HepG2 (cell line): ENCODE measurements at regions not wholly inside any gene's neighbourhood (a gene's known extent, or its start where the extent isn't known, plus 50 kb on each side); places are given as distances from the start of the nearest gene placed in this dataset.

Experiments
- ATAC-seq: fragments of 200-7000 bp; cut with Tn5 transposase; 3 replicates; pipeline ENCODE4 v1.9.1; 2020; ENCODE audit warnings: mild to moderate bottlenecking, moderate library complexity
- BruUV-seq: library from RNA; stranded (reverse); fragments of 400-500 nt; replicated peaks from 2 replicates; lab custom pipeline; 2021; lab: Mats Ljungman, UMichigan
- CTCF ChIA-PET: fragments of 300-600 bp; formaldehyde crosslinking; extraction: SDS; loops from one replicate; lab custom pipeline; 2021; ENCODE audit warnings: low total read pairs, inconsistent platforms, low intra/inter-chr PET ratio; lab: Yijun Ruan, JAX
- POLR2A ChIA-PET: fragments of 350-600 bp; sonication (Branson Sonifier 250); formaldehyde crosslinking; loops from one replicate; lab custom pipeline; 2020; ENCODE audit warnings: antibody characterized with exemption, inconsistent platforms; lab: Yijun Ruan, JAX
- DNase-seq: peaks from one replicate; pipeline ENCODE4 v3.0.0-alpha.2; 2015; ENCODE audit warnings: low spot score
- FAIRE-seq: peaks from 3 replicates; lab custom pipeline; 2011; peaks lifted over from hg19 to GRCh38; lab: Jason Lieb, UNC
- H2AFZ ChIP-seq: one replicate; pipeline ENCODE4 v1.6.1; 2011; ENCODE audit warnings: low read length, inconsistent platforms
- H3K27ac ChIP-seq: fragments of 300-600 bp; 3 replicates; pipeline ENCODE4 v1.8.0; 2011; ENCODE audit warnings: mixed run types, mild to moderate bottlenecking, mixed read lengths, low read length, inconsistent platforms; ENCODE audit not compliant: insufficient read depth; ENCODE audit errors: extremely low read length
- H3K27me3 ChIP-seq, 2 experiments: fragments of 200-600 bp in 1 of 2; 2 replicates in 1 of 2; 3 replicates in 1 of 2; pipeline versions ENCODE4 v1.6.0 to v1.8.0; 2011; ENCODE audit warnings: low read length in 2 of 2, mild to moderate bottlenecking in 2 of 2, moderate library complexity in 2 of 2, inconsistent platforms in 1 of 2; ENCODE audit not compliant: insufficient read depth in 2 of 2, control insufficient read depth in 1 of 2
- H3K36me3 ChIP-seq, 2 experiments: fragments of 200-600 bp in 1 of 2; replicated peaks in 1 of 2; 2 replicates in 1 of 2; 3 replicates in 1 of 2; pipeline versions ENCODE4 v1.5.1 to v1.8.0; 2011; ENCODE audit warnings: low read length in 2 of 2, inconsistent platforms in 1 of 2; ENCODE audit not compliant: insufficient read depth in 2 of 2, control insufficient read depth in 1 of 2
- H3K4me1 ChIP-seq: 2 replicates; pipeline ENCODE4 v1.5.1; 2012; ENCODE audit warnings: low read length, inconsistent platforms; ENCODE audit not compliant: insufficient read depth
- H3K4me2 ChIP-seq: 2 replicates; pipeline ENCODE4 v1.6.0; 2011; ENCODE audit warnings: low read depth, low read length, inconsistent platforms
- H3K4me3 ChIP-seq, 3 experiments: fragments of 200-600 bp in 1 of 3; sonication (generic), shearing (Covaris generic) in 1 of 3; replicated peaks in 1 of 3; 2 replicates each; pipeline ENCODE4 v1.5.1; 2011 to 2016; ENCODE audit warnings: low read length in 3 of 3, inconsistent platforms in 2 of 3, low read depth in 2 of 3, mild to moderate bottlenecking in 2 of 3, control low read depth in 1 of 3, mixed read lengths in 1 of 3; ENCODE audit not compliant: insufficient read depth in 1 of 3
- H3K79me2 ChIP-seq: one replicate; pipeline ENCODE4 v1.6.1; 2011; ENCODE audit warnings: low read length, inconsistent platforms; ENCODE audit not compliant: insufficient read depth
- H3K9ac ChIP-seq: 2 replicates; pipeline ENCODE4 v1.6.0; 2011; ENCODE audit warnings: mild to moderate bottlenecking, low read depth, low read length, inconsistent platforms; ENCODE audit not compliant: insufficient read depth
- H3K9me3 ChIP-seq: 2 replicates; pipeline ENCODE4 v1.5.1; 2012; ENCODE audit warnings: mild to moderate bottlenecking, low read length
- H4K20me1 ChIP-seq: 2 replicates; pipeline ENCODE4 v1.6.0; 2011; ENCODE audit warnings: inconsistent platforms, mild to moderate bottlenecking, low read length, moderate library complexity; ENCODE audit not compliant: insufficient read depth
- FOSL2 ChIP-seq: sonication (generic); formaldehyde crosslinking; IDR thresholded peaks from 2 replicates; pipeline ENCODE4 v1.4.0; 2020; ENCODE audit warnings: missing genetic modification reagents
- GMEB1 ChIP-seq: sonication (generic); formaldehyde crosslinking; IDR thresholded peaks from 2 replicates; pipeline ENCODE4 v1.5.1; 2020; ENCODE audit warnings: missing genetic modification reagents, mild to moderate bottlenecking, borderline replicate concordance
- MAFF ChIP-seq: IDR thresholded peaks from 2 replicates; pipeline ENCODE4 v1.6.1; 2011; ENCODE audit warnings: low read depth, low read length, improper control_type of control experiment
- MAFK ChIP-seq, 2 experiments: IDR thresholded peaks in 1 of 2; conservative IDR thresholded peaks in 1 of 2; 2 replicates each; pipeline ENCODE4 v1.6.1; 2011; ENCODE audit warnings: improper control_type of control experiment in 2 of 2, low read length in 2 of 2
- PRDM15 ChIP-seq: sonication (generic); formaldehyde crosslinking; IDR thresholded peaks from 2 replicates; pipeline ENCODE4 v1.4.0; 2020; ENCODE audit warnings: missing genetic modification reagents
- SPEN ChIP-seq: sonication (generic); formaldehyde crosslinking; IDR thresholded peaks from 2 replicates; pipeline ENCODE4 v1.5.1; 2020; ENCODE audit warnings: low read depth, mild to moderate bottlenecking, missing genetic modification reagents
- ZBTB33 ChIP-seq: sonication (generic); formaldehyde crosslinking; IDR thresholded peaks from 2 replicates; pipeline ENCODE4 v1.4.0; 2020; ENCODE audit warnings: missing genetic modification reagents
- ZMAT3 ChIP-seq: sonication (generic); formaldehyde crosslinking; conservative IDR thresholded peaks from 2 replicates; pipeline ENCODE4 v1.7.0; 2021; ENCODE audit warnings: missing genetic modification reagents
- ZNF563 ChIP-seq: sonication (generic); formaldehyde crosslinking; IDR thresholded peaks from 2 replicates; pipeline ENCODE4 v1.8.0; 2022; ENCODE audit warnings: mild to moderate bottlenecking, moderate library complexity, missing genetic modification reagents
- ZNF879 ChIP-seq: sonication (generic); formaldehyde crosslinking; IDR thresholded peaks from 2 replicates; pipeline ENCODE4 v1.8.1; 2023; ENCODE audit warnings: missing genetic modification reagents
- WGBS: methylation state at CpG from one replicate; pipeline ENCODE4 v1.1.6; 2017; ENCODE audit warnings: low lambda C conversion rate; 5-methylcytosine and 5-hydroxymethylcytosine counted together
- in situ Hi-C: cut with HindIII; loops from 2 replicates; pipeline ENCODE4 v1.10.0; 2017; ENCODE audit warnings: low pct_unique_long_range_greater_than_20kb; ENCODE audit not compliant: extremely low pct_ligation_motif_present
- intact Hi-C: fragments of 100-400 bp; cut with micrococcal nuclease; formaldehyde crosslinking; loops from one replicate; pipeline ENCODE4 v1.10.0; 2022; ENCODE audit not compliant: unreplicated experiment

GRCh38 chrX:20432048-20432447, 165.3 kb upstream of the RPS6KA3 start:
- TF ChIP-seq ZNF563 = no peak
- TF ChIP-seq FOSL2 (CRISPR knock-in tag) = peak; percentile 20; the same call in 1 of the 2 replicates
- no peak for TF ChIP-seq GMEB1 (CRISPR knock-in tag)
- peak; percentile 95 for TF ChIP-seq MAFF
- no peak for TF ChIP-seq PRDM15 (CRISPR knock-in tag)
- TF ChIP-seq MAFK (conservative IDR thresholded peaks at IDR 0.05 in 1 of 2, IDR thresholded peaks at IDR 0.05 in 1 of 2; ENCODE audit: low read length in 2 of 2) = peak; percentile 91 to 95
- no peak for TF ChIP-seq ZNF879 (CRISPR knock-in tag)
- no peak for TF ChIP-seq ZMAT3
- no peak for TF ChIP-seq SPEN (CRISPR knock-in tag)
- 0 out of 2 replicates have a peak, but pooled peaks have one; percentile 20 for TF ChIP-seq ZBTB33
- Histone ChIP-seq H3K27ac (no peak overlapping the region), H3K9ac (no peak overlapping the region), H2AFZ (no peak overlapping the region), H4K20me1 (no peaks in the 10 kb centered on the region), H3K79me2 (no peaks in the 10 kb centered on the region), H3K4me1 (peaks cover 70% of the 10 kb centered on the region), H3K9me3 (no peaks in the 10 kb centered on the region), H3K4me3 (no peak overlapping the region), H3K36me3 (no peaks in the 10 kb centered on the region), H3K4me2 (no peak overlapping the region), H3K27me3 (no peaks in the 10 kb centered on the region)
- DNase-seq = no peak
- ChIA-PET CTCF (no interaction called here), POLR2A (interaction anchor here (0.7 to 1.0 kb wide), 2 partner anchors 69 to 180 kb away, joined by 3 to 4 read pairs; no protein-coding TSS in a partner anchor)
- no TSS peak for BruUV-seq
- no peak for ATAC-seq
- in situ Hi-C loops = no loop called here
- WGBS = 77% methylated on average over 3 of the region's 3 CpGs
- intact Hi-C loops = no loop called here
- no peak for FAIRE-seq
